ENCODE measurements at regions not wholly inside any gene's neighbourhood (a gene's known extent, or its start where the extent isn't known, plus 50 kb on each side); places are given as distances from the start of the nearest gene placed in this dataset.

DNA sequence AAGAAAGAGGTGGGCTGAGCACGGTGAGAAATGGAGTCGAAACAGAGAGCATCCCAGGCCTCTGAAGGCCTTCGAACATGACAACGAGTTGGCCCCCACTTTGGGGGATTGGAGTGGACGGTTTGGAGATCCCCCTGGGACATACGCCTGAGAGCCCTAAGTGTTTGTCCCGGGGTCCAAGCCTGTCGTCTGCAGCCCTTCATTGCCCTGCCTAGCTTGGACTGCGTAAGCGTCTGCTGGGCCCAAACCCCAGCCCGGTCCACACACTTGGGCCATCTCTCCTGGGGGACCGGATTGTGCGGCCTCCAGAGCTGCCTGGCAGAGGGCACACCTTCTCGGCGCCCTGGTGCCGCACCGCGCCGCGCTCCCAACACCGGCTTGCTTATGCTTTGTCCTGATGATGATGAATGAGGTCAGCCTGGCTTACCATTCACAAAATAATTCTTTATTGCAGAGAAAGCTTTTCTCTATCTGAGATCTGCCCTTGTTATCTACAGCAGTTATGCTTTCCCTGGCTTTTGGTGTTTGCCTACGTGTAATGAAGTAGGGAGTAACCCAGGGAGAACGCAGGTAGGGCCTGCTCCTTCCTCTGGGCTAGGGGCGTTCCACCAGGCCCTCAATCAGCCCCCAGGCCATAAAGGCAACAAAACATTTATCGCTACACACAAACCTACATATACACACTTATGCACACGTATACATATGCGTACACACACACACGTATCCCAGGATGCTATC is 85.9 kb upstream of the PPARA start:
- peak in 4 of 7 donors; percentile 7 to 50 (median 16) for DNase-seq
- H3K9me3 ChIP-seq (replicated peaks in 1 of 3), result no peaks in the 10 kb centered on the region
- H3K27me3 ChIP-seq, result no peaks in the 10 kb centered on the region
- H3K4me3 ChIP-seq, result no peak overlapping the region
- H3K27ac ChIP-seq, result peak overlapping the region in 2 of 5 donors; percentile 64 to 98
- H3K4me1 ChIP-seq (replicated peaks in 1 of 2), result peaks cover 35 to 60% of the 10 kb centered on the region in 2 donors
- WGBS, 4 donors, result 87 to 92% (median 92%) methylated on average over 19 to 28 of the region's 28 CpGs
- TF ChIP-seq, protein P1, sequence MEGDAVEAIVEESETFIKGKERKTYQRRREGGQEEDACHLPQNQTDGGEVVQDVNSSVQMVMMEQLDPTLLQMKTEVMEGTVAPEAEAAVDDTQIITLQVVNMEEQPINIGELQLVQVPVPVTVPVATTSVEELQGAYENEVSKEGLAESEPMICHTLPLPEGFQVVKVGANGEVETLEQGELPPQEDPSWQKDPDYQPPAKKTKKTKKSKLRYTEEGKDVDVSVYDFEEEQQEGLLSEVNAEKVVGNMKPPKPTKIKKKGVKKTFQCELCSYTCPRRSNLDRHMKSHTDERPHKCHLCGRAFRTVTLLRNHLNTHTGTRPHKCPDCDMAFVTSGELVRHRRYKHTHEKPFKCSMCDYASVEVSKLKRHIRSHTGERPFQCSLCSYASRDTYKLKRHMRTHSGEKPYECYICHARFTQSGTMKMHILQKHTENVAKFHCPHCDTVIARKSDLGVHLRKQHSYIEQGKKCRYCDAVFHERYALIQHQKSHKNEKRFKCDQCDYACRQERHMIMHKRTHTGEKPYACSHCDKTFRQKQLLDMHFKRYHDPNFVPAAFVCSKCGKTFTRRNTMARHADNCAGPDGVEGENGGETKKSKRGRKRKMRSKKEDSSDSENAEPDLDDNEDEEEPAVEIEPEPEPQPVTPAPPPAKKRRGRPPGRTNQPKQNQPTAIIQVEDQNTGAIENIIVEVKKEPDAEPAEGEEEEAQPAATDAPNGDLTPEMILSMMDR (IDR thresholded peaks at IDR 0.05), result no peak
- no peak for TF ChIP-seq POLR2A (IDR thresholded peaks at IDR 0.05)
- intact Hi-C loops (cut with DNase I), result no loop called here
- H3K36me3 ChIP-seq (replicated peaks in 1 of 2), result no peaks in the 10 kb centered on the region

- Histone ChIP-seq H3K27ac (peak overlapping the region in 3 of 5 donors; percentile 64 to 99 (median 98)), H3K9me3 (replicated peaks in 1 of 3) (no peaks in the 10 kb centered on the region), H3K4me3 (no peak overlapping the region), H3K4me1 (replicated peaks in 1 of 2) (peaks cover 35 to 63% of the 10 kb centered on the region in 2 donors), H3K36me3 (replicated peaks in 1 of 2) (no peaks in the 10 kb centered on the region), H3K27me3 (no peaks in the 10 kb centered on the region)
- intact Hi-C loops (cut with DNase I), result no loop called here
- WGBS, 4 donors, result 60 to 74% (median 63%) methylated on average over 17 of the region's 17 CpGs
- peak in 4 of 7 donors; percentile 0 to 52 (median 14) for DNase-seq
- TF ChIP-seq POLR2A (IDR thresholded peaks at IDR 0.05), result no peak
- TF ChIP-seq, protein P1 (IDR thresholded peaks at IDR 0.05), result no peak
These were observed 85.2 kb upstream of the PPARA start for GRCh38 chr22:46064966-46065666.

- Histone ChIP-seq H3K4me1 (replicated peaks in 1 of 2) (peaks cover 35 to 63% of the 10 kb centered on the region in 2 donors), H3K4me3 (no peak overlapping the region), H3K27ac (peak overlapping the region in 4 of 5 donors; percentile 14 to 99 (median 98)), H3K27me3 (no peaks in the 10 kb centered on the region), H3K36me3 (replicated peaks in 1 of 2) (no peaks in the 10 kb centered on the region), H3K9me3 (replicated peaks in 1 of 3) (no peaks in the 10 kb centered on the region)
- WGBS, 4 donors, result 57 to 70% (median 63%) methylated on average over 2 of the region's 2 CpGs
- intact Hi-C loops (cut with DNase I), result no loop called here
- TF ChIP-seq, protein P1 (IDR thresholded peaks at IDR 0.05), result no peak
- no peak for TF ChIP-seq POLR2A (IDR thresholded peaks at IDR 0.05)
- no peak for DNase-seq
These were observed 84.5 kb upstream of the PPARA start for GRCh38 chr22:46065691-46066454.

GRCh38 chr22:46066691-46067090 is 83.6 kb upstream of the PPARA start:
- peaks cover 35 to 63% of the 10 kb centered on the region in 2 donors for H3K4me1 ChIP-seq (replicated peaks in 1 of 2)
- no peaks in the 10 kb centered on the region for H3K9me3 ChIP-seq (replicated peaks in 1 of 3)
- DNase-seq, result peak in 4 of 7 donors; percentile 11 to 55 (median 20)
- H3K27me3 ChIP-seq, result no peaks in the 10 kb centered on the region
- intact Hi-C loops (cut with DNase I), result no loop called here
- H3K27ac ChIP-seq, result peak overlapping the region; percentile 14 to 100 (median 98)
- H3K36me3 ChIP-seq (replicated peaks in 1 of 2), result no peaks in the 10 kb centered on the region
- WGBS, 4 donors, result 66 to 70% (median 67%) methylated on average over 11 of the region's 11 CpGs
- peak overlapping the region in 1 of 4 donors; percentile 29 for H3K4me3 ChIP-seq
- TF ChIP-seq, protein P1 (IDR thresholded peaks at IDR 0.05), result no peak
- no peak for TF ChIP-seq POLR2A (IDR thresholded peaks at IDR 0.05)

All from adrenal gland (tissue), 9 donors.